CD4-positive, alpha-beta T cell treated with Interleukin-2 at 100 ng/mL for 4 hours (primary cell): ENCODE measurements at regions not wholly inside any gene's neighbourhood (a gene's known extent, or its start where the extent isn't known, plus 50 kb on each side); places are given as distances from the start of the nearest gene placed in this dataset.

Experiments used
- DNase-seq: peaks from one replicate; pipeline ENCODE4 v3.0.0-alpha.2; 2020; ENCODE audit warnings: low spot score

DNA sequence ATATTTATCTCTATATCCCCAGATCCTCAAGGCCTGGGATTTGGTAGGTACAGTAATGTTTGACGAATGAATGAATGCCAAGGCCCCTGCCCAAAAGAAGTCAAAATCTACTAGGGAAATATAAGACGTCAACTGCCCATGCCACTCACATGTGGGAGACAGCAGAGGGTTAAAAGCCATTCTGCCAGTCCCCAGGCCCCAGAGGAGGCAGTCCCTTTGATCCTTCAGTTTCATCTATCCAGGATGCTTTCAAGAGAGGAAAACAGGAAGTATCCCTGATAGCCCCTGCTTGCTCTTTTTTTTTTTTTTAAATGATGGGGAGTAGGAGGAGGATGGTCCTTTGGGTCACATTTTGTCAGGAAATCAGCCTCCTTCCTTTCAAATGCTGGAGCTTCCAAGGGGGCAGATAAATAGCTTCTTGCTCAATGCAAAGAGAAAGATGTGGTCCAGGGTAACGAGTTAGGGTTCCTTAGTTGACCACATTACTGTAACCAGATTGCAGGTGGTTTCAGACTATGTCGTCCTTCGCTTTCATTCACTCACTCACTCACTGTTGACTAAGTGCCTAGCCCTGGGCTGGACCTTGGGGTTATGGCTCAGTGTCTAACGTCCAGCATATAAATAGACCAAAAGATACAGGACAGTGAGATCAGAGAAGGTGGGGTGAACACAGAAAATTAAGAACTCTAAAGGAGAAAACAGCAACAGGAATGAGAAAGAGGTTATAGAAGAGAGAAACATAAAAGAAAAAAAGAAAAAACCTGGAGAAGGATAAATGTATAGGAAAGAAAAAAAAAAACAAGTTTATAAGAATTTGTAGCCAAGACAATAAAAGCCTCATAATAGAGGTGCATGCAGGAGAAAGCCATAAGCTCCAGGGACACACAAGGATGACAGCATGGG, 64.6 kb upstream of the PIM1 start:
- DNase-seq, result no peak

GRCh38 chr6:37106051-37106363, 63.9 kb upstream of the PIM1 start:
- no peak for DNase-seq

- no peak for DNase-seq
Observed at GRCh38 chr6:37106554-37106953, 63.4 kb upstream of the PIM1 start.

DNA sequence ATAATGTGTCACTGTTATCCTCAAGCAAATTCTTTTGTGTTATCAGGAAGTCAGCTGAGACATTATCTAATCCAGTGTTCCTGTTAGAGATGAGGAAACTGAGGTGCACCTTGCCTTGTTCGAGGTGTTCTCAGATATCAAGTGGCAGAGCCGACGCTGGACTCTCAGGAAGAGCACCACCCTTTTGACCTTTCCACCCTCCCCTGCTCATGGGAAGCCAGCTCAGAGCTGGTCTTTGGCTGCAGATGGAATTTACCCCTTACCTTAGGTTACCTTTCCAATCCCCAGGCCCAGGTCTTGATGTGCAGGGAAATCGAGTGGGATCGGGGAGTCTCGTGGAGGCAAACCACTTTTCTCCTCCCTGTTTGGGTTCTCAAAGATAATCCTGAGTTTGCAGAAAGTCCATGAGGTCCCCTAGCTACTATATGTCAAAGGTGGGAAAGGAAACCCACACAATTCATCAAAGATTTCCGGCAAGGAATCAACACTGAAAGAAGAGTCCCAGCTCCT, 62.9 kb upstream of the PIM1 start:
- DNase-seq, result no peak

DNA sequence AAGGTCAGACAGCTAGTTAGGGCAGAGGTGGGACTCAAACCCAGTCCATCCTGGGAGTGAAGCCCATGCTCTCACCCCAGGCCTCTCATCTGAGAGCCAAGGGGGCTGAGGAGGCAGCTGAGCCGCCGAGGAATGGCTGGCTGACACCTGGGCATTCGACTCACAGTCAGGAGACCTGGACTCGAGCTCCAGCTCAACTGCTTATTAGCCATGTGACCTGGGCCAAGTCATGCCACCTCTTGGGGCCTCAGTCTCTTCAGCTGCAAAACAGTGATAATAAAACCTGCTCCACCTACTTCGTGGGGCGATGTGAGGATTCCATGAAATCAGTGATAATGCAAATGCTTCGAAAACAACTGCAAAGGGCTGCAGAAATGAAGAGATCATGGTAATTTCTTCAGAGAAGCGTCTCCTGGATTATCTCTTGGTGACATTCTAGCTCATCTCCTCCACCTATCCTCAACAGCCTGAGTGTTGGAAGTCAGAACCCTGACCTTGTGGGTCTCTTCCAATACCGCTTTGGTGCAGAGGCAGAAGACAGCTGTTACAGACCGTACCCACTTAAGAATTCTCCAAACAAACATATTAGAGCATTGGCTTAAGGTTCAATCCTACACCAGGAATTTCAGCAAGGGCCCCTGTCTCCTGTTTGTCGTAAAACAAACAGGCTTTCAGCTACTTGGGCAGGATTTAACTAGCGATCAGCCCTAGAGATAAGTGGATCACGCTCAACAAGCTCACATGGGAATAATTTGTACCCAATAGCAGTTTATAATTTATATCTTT, 60.0 kb upstream of the PIM1 start:
- no peak for DNase-seq

DNA sequence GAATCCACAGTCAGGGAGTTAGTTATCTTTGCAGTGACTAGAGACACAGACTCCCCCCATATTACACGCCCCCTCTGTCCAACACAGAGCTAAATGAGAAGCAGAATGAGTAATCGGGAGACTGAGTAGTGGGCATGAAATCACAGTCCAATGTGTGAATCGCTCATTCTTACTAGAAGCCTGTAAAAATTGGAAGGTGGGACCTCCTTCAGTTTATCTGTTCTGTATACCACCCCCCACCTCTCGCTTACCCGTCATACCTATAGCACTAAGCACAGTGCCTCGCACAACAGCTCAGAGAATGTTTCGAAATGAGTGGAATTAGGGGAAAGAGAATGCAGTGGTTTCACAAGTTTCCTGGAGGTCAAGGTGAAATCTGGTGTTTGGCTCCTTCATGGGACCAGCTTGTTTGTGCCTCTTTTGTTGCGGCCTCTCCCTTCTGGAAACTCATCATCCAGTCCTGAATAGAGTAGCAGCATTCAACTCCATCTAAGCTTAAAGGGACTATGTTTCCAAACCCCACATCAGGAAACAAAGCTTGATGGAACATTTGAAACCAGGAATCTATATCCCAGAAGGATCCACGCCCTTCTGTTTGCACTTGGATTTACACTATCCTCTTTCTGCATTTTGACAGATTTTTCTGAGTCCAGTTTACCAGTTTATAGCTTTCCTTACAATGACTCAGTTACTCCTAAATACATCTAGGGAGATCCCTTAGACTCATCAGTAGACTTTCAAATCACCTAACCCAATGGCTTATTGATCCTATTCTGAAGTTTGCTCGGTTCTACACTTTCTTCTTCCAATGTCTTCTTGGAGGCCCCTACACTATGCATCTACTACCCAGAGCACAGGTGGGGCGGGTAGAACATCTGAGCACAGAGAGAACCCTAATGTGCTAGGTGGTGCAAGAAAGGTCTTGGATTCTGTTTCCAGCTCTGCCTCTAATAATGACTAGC, 59.2 kb upstream of the PIM1 start:
- DNase-seq, result no peak

- DNase-seq, result no peak
Observed at GRCh38 chr6:37113976-37114375, 56.0 kb upstream of the PIM1 start.

- DNase-seq, result no peak
Observed at GRCh38 chr6:37114612-37115011, 55.3 kb upstream of the PIM1 start.

DNA sequence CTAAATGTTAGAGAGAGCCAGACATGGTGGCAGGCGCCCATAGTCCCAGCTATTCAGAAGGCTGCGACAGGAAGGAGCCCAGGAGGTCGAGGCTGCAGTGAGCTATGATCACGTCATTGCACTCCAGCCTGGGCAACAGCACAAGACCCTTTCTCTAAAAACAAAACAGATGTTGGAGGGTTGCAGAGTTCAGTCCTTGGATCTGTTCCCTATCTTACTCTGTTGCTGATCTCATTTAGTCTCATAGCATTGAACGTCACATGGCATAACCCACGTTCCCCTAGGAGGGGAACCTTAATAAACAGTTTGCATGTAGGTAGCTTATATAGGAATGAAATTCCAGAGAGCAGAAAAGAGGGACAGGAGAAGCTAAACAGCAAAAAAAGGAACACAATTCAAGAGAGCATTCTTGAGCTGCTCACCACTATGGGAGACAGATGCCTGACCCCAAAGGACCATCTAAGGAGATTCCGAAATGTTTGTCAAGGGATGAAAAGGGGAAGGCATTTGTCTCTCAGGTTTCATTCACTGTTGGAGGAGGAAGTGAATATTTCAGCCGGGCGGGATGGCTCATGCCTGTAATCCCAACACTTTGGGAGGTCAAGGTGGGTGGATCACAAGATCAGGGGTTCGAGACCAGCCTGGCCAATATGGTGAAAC, 54.6 kb upstream of the PIM1 start:
- DNase-seq, result no peak

DNA sequence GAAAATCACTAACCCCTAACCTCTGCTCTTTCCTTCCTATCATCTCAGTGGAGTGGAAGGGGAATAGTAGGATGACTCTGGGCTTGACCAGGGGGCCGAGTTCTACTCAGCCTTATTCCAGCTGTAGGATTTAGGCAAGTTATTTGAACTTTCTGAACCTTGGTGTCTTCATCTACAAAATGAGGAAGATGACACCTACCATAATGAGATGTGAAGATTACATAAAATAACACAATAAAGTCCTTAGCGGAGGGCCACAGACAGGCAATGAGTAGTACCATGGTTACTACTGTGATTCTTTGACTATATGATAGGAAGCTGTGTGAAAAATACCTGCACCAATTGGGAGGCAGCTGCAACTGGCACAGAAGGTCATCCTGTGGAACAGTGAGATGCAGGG, 53.6 kb upstream of the PIM1 start:
- DNase-seq, result no peak

DNA sequence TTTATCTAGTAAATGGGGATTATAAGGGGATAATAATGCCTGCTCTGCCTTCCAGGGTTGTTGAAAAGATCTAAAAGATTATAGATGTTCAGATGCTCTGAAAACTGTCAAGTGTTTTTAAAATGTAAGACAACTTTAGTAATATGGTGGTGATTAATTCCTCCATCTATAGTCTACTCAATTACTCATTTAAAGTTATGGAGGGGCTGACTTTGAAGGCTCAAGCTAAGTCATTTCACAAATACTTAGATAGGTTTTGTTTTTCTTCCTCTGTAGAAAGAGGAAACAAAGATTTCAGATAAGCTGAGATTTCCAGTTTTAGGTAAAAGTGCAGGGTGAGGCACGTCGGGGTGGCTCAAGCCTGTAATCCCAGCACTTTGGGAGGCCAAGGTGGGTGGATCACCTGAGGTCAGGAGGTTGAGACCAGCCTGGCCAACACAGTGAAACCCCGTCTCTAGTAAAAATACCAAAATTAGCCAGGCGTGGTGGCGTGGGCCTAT, 50.5 kb upstream of the PIM1 start:
- no peak for DNase-seq
